HG03571 (cell line): ENCODE measurements at regions not wholly inside any gene's neighbourhood (a gene's known extent, or its start where the extent isn't known, plus 50 kb on each side); places are given as distances from the start of the nearest gene placed in this dataset.

ENCODE experiments used
- ATAC-seq: cut with Tn5 transposase; IDR thresholded peaks from one replicate; pipeline ENCODE4 v1.9.1; 2021; ENCODE audit not compliant: unreplicated experiment

GRCh38 chr10:58885146-58885545 is 291.3 kb upstream of the PHYHIPL start:
- no peak for ATAC-seq

- ATAC-seq, result no peak
Measured at GRCh38 chr10:58885686-58886345, 290.6 kb upstream of the PHYHIPL start.

GRCh38 chr10:58886406-58886805 is 290.0 kb upstream of the PHYHIPL start:
- no peak for ATAC-seq

GRCh38 chr10:58887474-58887873 is 289.0 kb upstream of the PHYHIPL start:
- no peak for ATAC-seq

- no peak for ATAC-seq
Measured at GRCh38 chr10:58888957-58889356, 287.5 kb upstream of the PHYHIPL start.

- no peak for ATAC-seq
Measured at GRCh38 chr10:58892031-58892531, 284.4 kb upstream of the PHYHIPL start.

GRCh38 chr10:58894929-58895328 is 281.5 kb upstream of the PHYHIPL start:
- ATAC-seq, result no peak

- no peak for ATAC-seq
Measured at GRCh38 chr10:58896229-58896628, 280.2 kb upstream of the PHYHIPL start.

- no peak for ATAC-seq
Measured at GRCh38 chr10:58897236-58897635, 279.2 kb upstream of the PHYHIPL start.

- ATAC-seq, result no peak
Measured at GRCh38 chr10:58897708-58898107, 278.7 kb upstream of the PHYHIPL start.

GRCh38 chr10:58898854-58899573 is 277.4 kb upstream of the PHYHIPL start:
- ATAC-seq, result no peak

- ATAC-seq, result no peak
Measured at GRCh38 chr10:58901092-58901646, 275.3 kb upstream of the PHYHIPL start.

- ATAC-seq, result no peak
Measured at GRCh38 chr10:58903071-58903470, 273.4 kb upstream of the PHYHIPL start.

- ATAC-seq, result no peak
Measured at GRCh38 chr10:58909881-58910280, 266.6 kb upstream of the PHYHIPL start.

- no peak for ATAC-seq
Measured at GRCh38 chr10:58913717-58914116, 262.7 kb upstream of the PHYHIPL start.

- no peak for ATAC-seq
Measured at GRCh38 chr10:58918887-58919286, 257.6 kb upstream of the PHYHIPL start.

- ATAC-seq, result no peak
Measured at GRCh38 chr10:58919927-58920654, 256.4 kb upstream of the PHYHIPL start.

- no peak for ATAC-seq
Measured at GRCh38 chr10:58920655-58921003, 255.8 kb upstream of the PHYHIPL start.

GRCh38 chr10:58921421-58921855 is 255.0 kb upstream of the PHYHIPL start:
- ATAC-seq, result no peak

- ATAC-seq, result no peak
Measured at GRCh38 chr10:58925381-58925780, 251.1 kb upstream of the PHYHIPL start.

GRCh38 chr10:58930500-58930899 is 245.9 kb upstream of the PHYHIPL start:
- ATAC-seq, result no peak

- no peak for ATAC-seq
Measured at GRCh38 chr10:58932126-58932525, 244.3 kb upstream of the PHYHIPL start.
